GM21515 (cell line): ENCODE measurements at regions not wholly inside any gene's neighbourhood (a gene's known extent, or its start where the extent isn't known, plus 50 kb on each side); places are given as distances from the start of the nearest gene placed in this dataset.

ENCODE experiments used
- ATAC-seq: cut with Tn5 transposase; IDR thresholded peaks from one replicate; pipeline ENCODE4 v1.9.1; 2021; ENCODE audit not compliant: unreplicated experiment

- no peak for ATAC-seq
Observed at GRCh38 chr20:61159957-61160686, 91.9 kb upstream of the CDH4 start.

GRCh38 chr20:61161726-61162390, 90.2 kb upstream of the CDH4 start:
- ATAC-seq = no peak

GRCh38 chr20:61162451-61162850, 89.6 kb upstream of the CDH4 start:
- no peak for ATAC-seq

- no peak for ATAC-seq
Observed at GRCh38 chr20:61163031-61163430, 89.0 kb upstream of the CDH4 start.

GRCh38 chr20:61166324-61166723, 85.7 kb upstream of the CDH4 start:
- ATAC-seq = no peak

- no peak for ATAC-seq
Observed at GRCh38 chr20:61168605-61169004, 83.5 kb upstream of the CDH4 start.

- no peak for ATAC-seq
Observed at GRCh38 chr20:61169874-61170273, 82.2 kb upstream of the CDH4 start.

- ATAC-seq = no peak
Observed at GRCh38 chr20:61170496-61171320, 81.4 kb upstream of the CDH4 start.

GRCh38 chr20:61173267-61173666, 78.8 kb upstream of the CDH4 start:
- ATAC-seq = no peak

GRCh38 chr20:61173961-61174725, 77.9 kb upstream of the CDH4 start:
- no peak for ATAC-seq

GRCh38 chr20:61176874-61177273, 75.2 kb upstream of the CDH4 start:
- ATAC-seq = no peak

- ATAC-seq = no peak
Observed at GRCh38 chr20:61178551-61179071, 73.5 kb upstream of the CDH4 start.

- ATAC-seq = no peak
Observed at GRCh38 chr20:61184194-61184593, 67.9 kb upstream of the CDH4 start.

- no peak for ATAC-seq
Observed at GRCh38 chr20:61185181-61185580, 66.9 kb upstream of the CDH4 start.

GRCh38 chr20:61185841-61186601, 66.0 kb upstream of the CDH4 start:
- ATAC-seq = no peak

- no peak for ATAC-seq
Observed at GRCh38 chr20:61186771-61187472, 65.1 kb upstream of the CDH4 start.

- ATAC-seq = no peak
Observed at GRCh38 chr20:61189534-61189933, 62.5 kb upstream of the CDH4 start.

GRCh38 chr20:61191096-61191495, 61.0 kb upstream of the CDH4 start:
- ATAC-seq = no peak

GRCh38 chr20:61192337-61192950, 59.6 kb upstream of the CDH4 start:
- no peak for ATAC-seq
